ENCODE measurements at regions not wholly inside any gene's neighbourhood (a gene's known extent, or its start where the extent isn't known, plus 50 kb on each side); places are given as distances from the start of the nearest gene placed in this dataset.

DNA sequence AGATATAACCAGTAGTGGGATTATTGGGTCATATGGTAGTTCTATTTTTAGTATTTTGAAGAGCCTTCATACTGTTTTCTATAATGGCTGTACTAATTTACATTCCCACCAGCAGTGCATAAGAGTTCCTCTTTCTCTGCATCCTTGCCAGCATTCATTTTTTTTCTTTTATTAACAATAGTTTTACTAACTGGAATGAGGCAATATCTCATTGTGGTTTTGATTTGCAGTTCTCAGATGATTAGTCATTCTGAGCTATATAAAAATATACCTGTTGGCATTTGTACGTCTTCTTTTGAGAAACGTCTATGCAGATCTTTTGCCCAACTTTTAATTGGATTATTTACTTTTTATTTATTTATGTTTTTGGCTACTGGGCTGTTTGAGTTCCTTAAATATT, 1579.3 kb upstream of the CDH6 start:
- Mint-ChIP-seq H3K27me3 (no peaks in the 10 kb centered on the region), H3K9me3 (peaks cover 7% of the 10 kb centered on the region), H3K4me3 (no peak overlapping the region), H3K36me3 (no peaks in the 10 kb centered on the region), H3K27ac (no peak overlapping the region), H3K4me1 (no peaks in the 10 kb centered on the region)
- DNase-seq, result no peak

DNA sequence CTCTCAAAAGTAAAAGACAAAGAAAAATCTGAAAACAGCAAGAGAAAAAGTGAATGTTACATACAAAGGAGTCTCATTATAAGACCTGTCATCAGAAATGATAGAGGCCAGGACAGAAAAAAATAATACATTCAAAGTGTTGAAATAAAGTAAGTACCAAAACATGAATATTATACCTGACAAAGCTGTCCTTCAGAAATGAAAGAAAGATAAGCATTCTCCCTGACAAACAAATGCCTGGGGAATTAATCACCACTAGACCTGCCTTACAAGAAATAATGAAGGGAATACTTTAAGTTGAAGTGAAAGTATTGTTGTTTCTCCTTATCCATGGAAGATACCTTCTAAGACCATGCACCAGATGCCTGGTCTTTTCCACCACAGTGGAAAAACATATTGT, 1605.2 kb upstream of the CDH6 start:
- no peaks in the 10 kb centered on the region for H3K27me3 Mint-ChIP-seq

DNA sequence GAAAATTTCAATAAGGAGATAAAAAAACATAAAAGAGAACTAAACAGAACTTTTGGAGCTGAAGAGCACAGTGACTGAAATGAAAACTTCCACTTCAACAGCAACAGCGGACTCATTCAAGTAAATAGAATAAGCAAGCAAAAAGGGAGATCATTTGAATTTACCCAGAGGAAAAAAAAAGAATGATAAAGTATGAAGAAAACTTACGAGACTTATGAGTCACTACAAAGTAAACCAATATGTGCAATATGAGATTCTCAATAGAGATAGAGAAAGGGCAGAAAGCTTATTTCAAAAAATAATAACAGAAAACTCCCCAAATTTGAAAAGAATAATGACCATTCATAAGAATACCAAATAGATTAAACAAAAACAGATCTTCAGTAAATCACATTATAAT, 1605.7 kb upstream of the CDH6 start:
- Mint-ChIP-seq H3K27me3 (no peaks in the 10 kb centered on the region), H3K36me3 (no peaks in the 10 kb centered on the region), H3K27ac (no peak overlapping the region), H3K4me3 (no peak overlapping the region), H3K4me1 (no peaks in the 10 kb centered on the region), H3K9me3 (peaks cover 5% of the 10 kb centered on the region)
- no peak for DNase-seq

More for the DNA sequence above, 1605.2 kb upstream of the CDH6 start:
- H3K36me3 Mint-ChIP-seq, result no peaks in the 10 kb centered on the region
- peaks cover 4% of the 10 kb centered on the region for H3K9me3 Mint-ChIP-seq
- no peak overlapping the region for H3K27ac Mint-ChIP-seq
- no peak for DNase-seq
- H3K4me3 Mint-ChIP-seq, result no peak overlapping the region
- H3K4me1 Mint-ChIP-seq, result no peaks in the 10 kb centered on the region

DNA sequence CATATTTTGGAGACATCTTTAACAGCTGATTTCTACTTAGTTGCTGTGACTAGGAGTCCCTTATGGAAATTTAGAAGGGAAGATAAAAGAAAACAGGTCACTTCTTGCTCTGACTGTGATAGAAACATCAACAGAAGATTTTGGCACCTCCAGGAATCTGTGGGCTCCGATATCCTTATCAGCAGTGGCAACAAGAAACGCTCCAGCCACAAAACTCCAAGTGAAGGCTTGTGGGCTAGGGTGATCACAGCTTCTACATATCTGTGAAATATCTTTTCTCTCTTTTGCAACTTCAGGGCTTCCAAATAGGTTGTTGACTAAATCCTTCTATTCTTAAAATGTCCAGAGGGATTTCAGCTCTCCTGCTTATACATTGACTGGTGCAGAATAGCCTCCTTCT, 1625.5 kb upstream of the CDH6 start:
- H3K4me1 Mint-ChIP-seq, result no peaks in the 10 kb centered on the region
- H3K27ac Mint-ChIP-seq, result no peak overlapping the region
- no peak for DNase-seq
- H3K4me3 Mint-ChIP-seq, result no peak overlapping the region
- no peaks in the 10 kb centered on the region for H3K36me3 Mint-ChIP-seq
- H3K9me3 Mint-ChIP-seq, result peaks cover 8% of the 10 kb centered on the region
- no peaks in the 10 kb centered on the region for H3K27me3 Mint-ChIP-seq

DNA sequence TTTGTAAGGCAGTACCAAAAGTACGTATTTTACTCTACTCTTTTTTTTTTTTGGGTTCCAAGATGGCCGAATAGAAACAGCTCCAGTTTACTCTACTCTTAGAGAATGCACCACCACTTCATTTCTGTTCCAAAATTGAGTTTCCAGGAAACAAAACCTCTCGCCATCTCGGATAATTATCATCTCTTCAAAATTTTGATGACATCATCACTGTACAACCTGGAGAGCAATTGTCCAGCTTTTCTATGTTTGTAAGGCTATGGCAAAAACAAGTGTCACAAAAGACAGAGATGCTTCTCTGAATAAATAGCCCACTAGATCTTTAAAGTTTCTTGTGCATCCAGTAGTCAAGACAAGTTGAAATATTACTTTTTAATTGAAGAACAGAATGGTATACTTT, 1631.9 kb upstream of the CDH6 start:
- no peak overlapping the region for H3K27ac Mint-ChIP-seq
- H3K36me3 Mint-ChIP-seq, result no peaks in the 10 kb centered on the region
- no peaks in the 10 kb centered on the region for H3K4me1 Mint-ChIP-seq
- H3K27me3 Mint-ChIP-seq, result no peaks in the 10 kb centered on the region
- no peak overlapping the region for H3K4me3 Mint-ChIP-seq
- DNase-seq, result no peak
- peaks cover 4% of the 10 kb centered on the region for H3K9me3 Mint-ChIP-seq

DNA sequence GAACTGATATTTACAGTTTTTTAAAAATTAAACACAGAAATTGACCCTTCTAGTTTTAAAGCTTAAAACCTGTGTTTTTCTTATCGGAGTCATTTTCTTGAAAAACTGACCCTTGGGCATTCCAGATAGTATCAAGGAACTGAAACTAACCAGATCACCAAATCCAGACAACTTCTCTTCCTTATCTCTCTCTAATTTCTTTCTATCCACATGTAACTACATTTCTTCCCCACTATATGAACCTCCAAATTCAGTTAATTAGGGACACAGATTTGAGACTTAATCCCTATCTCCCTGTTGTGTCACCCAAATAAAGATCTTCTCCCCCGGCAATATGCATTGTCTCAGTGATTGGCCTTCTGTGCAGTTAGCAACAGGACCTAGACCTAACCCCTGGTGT, 1643.0 kb upstream of the CDH6 start:
- no peak for DNase-seq
- Mint-ChIP-seq H3K27ac (no peak overlapping the region), H3K27me3 (no peaks in the 10 kb centered on the region), H3K36me3 (peaks cover 1% of the 10 kb centered on the region), H3K4me1 (no peaks in the 10 kb centered on the region), H3K4me3 (no peak overlapping the region), H3K9me3 (peaks cover 16% of the 10 kb centered on the region)

DNA sequence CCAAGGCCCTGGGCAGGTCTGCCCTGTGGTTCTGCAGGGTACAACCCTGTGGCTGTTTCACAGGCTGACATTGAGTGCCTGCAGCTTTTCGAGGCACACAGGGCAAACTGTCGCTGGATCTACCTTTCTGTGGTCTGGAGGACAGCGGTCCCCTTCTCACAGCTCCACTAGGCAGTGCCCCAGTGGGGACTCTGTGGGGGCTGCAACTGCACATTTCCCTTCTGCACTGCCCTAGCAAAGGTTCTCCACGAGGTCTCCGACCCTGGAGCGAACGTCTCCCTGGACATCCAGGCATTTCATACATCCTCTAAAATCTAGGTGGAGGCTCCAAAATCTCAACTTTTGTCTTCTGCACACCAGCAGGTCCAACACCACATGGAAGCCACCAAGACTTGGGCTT, 1645.2 kb upstream of the CDH6 start:
- peaks cover 1% of the 10 kb centered on the region for H3K36me3 Mint-ChIP-seq
- DNase-seq, result no peak
- H3K4me3 Mint-ChIP-seq, result no peak overlapping the region
- no peaks in the 10 kb centered on the region for H3K4me1 Mint-ChIP-seq
- H3K27me3 Mint-ChIP-seq, result no peaks in the 10 kb centered on the region
- no peak overlapping the region for H3K27ac Mint-ChIP-seq
- H3K9me3 Mint-ChIP-seq, result peaks cover 12% of the 10 kb centered on the region

DNA sequence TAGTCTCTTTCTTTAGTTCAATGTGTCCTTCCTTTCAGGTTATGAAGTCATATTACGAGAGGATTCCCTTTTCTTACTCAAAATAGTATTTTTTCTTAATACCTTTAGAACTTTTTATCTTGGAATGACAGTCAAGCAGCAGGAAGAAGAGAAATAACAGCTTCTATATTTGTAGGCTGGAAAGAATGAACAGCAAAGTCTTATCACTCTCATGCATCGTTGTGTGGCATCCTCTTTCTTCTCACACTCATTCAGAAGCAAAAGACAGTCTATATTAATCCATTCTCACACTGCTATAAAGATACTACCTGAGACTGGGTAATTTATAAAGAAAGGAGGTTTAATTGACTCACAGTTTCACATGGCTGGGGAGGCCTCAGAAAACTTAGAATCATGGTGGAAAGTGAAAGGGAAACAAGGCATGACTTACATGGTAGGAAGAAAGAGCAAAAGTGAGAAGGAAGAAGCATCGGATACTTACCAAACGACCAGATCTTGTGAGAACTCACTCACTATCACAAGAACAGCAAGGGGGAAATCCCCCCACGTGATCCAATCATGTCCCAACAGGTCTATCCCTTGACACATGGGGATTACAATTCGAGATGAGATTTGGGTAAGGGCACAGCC, 1646.1 kb upstream of the CDH6 start:
- Mint-ChIP-seq H3K36me3 (peaks cover 1% of the 10 kb centered on the region), H3K27ac (no peak overlapping the region), H3K4me3 (no peak overlapping the region), H3K27me3 (no peaks in the 10 kb centered on the region), H3K4me1 (no peaks in the 10 kb centered on the region), H3K9me3 (peaks cover 10% of the 10 kb centered on the region)
- no peak for DNase-seq

DNA sequence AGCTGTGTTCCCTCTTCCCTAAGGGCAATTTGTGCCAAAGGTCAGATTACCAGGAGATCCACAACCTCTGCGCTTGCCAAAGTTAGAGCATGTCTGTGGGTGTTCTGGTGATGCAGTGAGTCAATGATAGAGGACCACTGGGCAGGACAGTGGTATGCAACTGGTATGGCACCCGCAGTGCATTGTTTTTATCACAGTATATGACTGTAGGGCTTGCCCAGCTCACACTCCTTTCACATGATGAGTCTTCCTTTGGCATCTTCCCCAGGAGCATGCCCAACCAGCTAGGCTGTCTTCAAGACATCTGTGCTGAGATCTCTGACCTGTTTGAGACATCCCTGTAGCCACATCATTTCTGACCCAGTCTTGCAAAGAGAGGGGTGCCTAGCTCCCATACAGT, 1650.0 kb upstream of the CDH6 start:
- Mint-ChIP-seq H3K4me1 (no peaks in the 10 kb centered on the region), H3K36me3 (peaks cover 1% of the 10 kb centered on the region), H3K27me3 (no peaks in the 10 kb centered on the region)

DNA sequence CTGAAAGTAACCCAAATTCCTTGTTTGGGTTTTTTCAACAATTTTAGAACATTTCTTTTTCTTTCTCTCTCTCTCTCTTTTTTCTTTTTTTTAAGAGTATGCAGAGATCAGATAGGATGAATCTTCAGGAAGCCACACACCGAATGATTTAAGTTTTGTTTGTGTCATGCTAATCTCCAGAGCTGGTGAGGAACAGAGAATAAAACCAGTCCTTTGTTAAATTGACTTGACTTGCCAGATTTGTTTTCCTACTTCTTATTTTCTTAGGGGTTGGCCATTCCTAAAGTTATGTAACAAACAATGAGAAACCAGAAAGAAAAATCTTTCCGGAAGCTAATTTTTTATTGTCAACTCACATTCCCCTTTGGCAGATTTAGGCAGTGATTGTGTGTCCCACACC, 1669.3 kb upstream of the CDH6 start:
- no peaks in the 10 kb centered on the region for H3K27me3 Mint-ChIP-seq
- H3K4me1 Mint-ChIP-seq, result no peaks in the 10 kb centered on the region
- H3K9me3 Mint-ChIP-seq, result peaks cover 6% of the 10 kb centered on the region
- no peak for DNase-seq
- no peaks in the 10 kb centered on the region for H3K36me3 Mint-ChIP-seq
- no peak overlapping the region for H3K4me3 Mint-ChIP-seq
- no peak overlapping the region for H3K27ac Mint-ChIP-seq

More for the DNA sequence above, 1650.0 kb upstream of the CDH6 start:
- DNase-seq, result no peak
- H3K4me3 Mint-ChIP-seq, result no peak overlapping the region
- no peak overlapping the region for H3K27ac Mint-ChIP-seq
- peaks cover 16% of the 10 kb centered on the region for H3K9me3 Mint-ChIP-seq

DNA sequence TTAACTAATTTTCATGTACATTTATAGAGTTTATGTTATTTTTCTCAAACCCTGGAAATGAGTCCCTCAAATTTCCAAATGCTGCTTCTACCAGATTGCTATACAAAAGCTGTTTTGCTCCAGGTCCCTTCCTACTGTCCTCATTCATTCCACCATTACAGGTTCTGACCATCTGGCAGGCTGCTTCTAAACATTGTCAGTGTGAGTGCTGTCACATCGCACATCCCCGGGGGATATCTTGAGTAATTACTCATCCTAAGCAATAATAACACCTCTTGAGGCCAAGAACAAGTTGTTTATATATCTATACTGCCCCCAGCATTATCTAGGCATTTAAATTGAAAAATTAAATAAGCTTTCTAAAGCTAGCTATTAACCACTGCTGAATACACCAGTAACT, 1675.3 kb upstream of the CDH6 start:
- Mint-ChIP-seq H3K36me3 (no peaks in the 10 kb centered on the region), H3K27ac (no peak overlapping the region), H3K9me3 (no peaks in the 10 kb centered on the region), H3K4me3 (no peak overlapping the region), H3K27me3 (no peaks in the 10 kb centered on the region), H3K4me1 (no peaks in the 10 kb centered on the region)
- DNase-seq, result no peak

DNA sequence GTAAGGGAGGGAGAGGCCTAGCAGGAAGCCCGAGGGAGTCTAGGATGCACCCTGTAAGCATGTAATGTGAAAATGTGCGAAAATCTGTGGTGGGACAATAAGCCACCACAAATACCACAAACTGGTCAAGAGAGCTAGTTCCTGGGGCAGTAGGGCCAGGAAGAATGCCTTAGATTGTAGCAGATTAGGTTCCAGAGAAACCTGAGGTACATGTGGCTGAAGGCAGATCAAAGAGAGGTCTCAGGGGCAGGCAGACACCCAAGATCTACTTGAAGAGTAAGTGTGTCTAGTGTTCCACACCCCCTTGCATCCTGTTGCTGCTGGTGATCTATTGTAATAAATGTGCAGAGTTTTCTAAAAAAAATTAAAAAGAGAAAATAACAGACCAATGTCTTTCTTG, 1677.3 kb upstream of the CDH6 start:
- Mint-ChIP-seq H3K4me1 (no peaks in the 10 kb centered on the region), H3K27me3 (no peaks in the 10 kb centered on the region), H3K9me3 (no peaks in the 10 kb centered on the region), H3K27ac (no peak overlapping the region), H3K4me3 (no peak overlapping the region), H3K36me3 (no peaks in the 10 kb centered on the region)
- DNase-seq, result no peak

DNA sequence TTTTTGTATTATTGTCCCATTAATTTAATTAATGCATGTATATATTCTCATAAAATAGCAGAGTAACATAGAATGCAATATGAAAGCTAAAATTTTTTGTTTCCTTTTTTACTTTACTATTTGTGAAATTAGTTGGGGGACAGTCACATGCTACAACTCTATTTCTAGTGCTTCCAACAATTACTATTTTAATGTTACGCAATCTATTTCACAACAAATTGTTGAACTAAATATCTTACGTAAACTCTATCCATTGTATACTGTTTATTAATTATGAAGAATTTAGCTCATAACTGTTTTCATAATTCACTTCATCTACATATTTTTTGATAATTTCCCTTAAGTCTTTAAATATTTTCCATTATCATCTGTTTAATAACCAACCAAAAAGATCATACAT, 1685.4 kb upstream of the CDH6 start:
- H3K9me3 Mint-ChIP-seq, result peaks cover 2% of the 10 kb centered on the region
- H3K27ac Mint-ChIP-seq, result no peak overlapping the region
- no peak overlapping the region for H3K4me3 Mint-ChIP-seq
- H3K36me3 Mint-ChIP-seq, result no peaks in the 10 kb centered on the region
- DNase-seq, result no peak
- no peaks in the 10 kb centered on the region for H3K4me1 Mint-ChIP-seq
- no peaks in the 10 kb centered on the region for H3K27me3 Mint-ChIP-seq

DNA sequence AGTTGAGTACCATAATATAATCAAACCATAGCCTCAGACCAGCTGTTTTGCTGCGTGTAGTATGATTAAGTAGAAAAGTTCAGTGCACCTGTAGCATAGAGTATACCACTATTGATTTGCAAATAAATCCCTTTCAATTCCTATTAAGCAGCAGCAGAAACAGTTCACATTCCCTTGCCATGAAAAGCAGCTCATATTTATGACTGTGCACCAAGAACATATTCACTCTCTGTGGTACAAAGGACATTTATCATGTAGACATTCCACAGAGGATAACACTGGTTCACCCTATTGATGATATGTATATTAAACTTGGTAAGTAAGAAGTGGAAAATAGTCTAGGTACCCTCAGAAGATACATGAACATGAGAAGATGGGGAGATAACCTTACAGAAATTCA, 1689.1 kb upstream of the CDH6 start:
- Mint-ChIP-seq H3K4me3 (no peak overlapping the region), H3K27ac (no peak overlapping the region), H3K36me3 (no peaks in the 10 kb centered on the region)

DNA sequence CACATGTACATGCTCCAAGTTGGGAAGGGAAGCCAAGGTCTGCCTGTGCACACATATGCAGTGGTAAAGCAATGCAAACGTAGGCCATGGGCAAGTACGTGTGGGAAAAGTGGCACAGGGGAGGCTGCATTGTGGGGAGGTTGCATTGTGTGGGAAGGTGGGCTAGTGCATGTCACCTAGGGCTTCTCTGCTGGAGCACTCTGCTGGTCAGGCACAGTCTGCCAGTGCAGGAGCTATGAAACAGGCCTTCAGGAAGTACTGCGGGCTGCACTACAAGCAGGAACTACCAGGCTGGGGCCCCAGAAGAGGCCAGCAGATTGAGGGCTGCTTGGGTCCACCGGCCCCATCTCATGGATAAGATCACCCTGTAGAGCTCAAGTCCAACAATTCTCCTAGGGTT, 1694.6 kb upstream of the CDH6 start:
- Mint-ChIP-seq H3K27ac (no peak overlapping the region), H3K4me1 (no peaks in the 10 kb centered on the region), H3K4me3 (no peak overlapping the region), H3K36me3 (no peaks in the 10 kb centered on the region), H3K9me3 (peaks cover 29% of the 10 kb centered on the region), H3K27me3 (no peaks in the 10 kb centered on the region)
- no peak for DNase-seq

More for the DNA sequence above, 1689.1 kb upstream of the CDH6 start:
- no peak for DNase-seq
- Mint-ChIP-seq H3K27me3 (no peaks in the 10 kb centered on the region), H3K9me3 (peaks cover 9% of the 10 kb centered on the region), H3K4me1 (no peaks in the 10 kb centered on the region)

DNA sequence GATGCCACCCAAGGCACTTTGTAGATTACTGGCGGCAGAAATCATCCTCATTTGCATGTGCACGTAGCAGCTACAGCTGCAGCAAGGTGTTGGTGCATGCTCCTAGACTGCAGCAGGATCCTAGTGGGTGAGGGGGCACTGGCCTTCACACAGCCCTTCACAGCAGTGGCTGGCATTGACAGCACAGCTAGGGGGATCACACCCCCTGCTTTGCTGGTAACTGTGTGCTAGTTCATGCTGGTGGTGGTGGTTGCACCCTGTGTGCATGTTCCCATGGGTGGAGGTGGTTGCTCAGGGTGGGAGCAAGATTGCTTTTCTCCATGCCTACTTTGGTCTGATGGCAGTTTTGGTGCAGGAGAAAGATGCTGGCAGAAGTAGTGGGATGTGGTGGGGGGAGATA, 1695.1 kb upstream of the CDH6 start:
- DNase-seq, result no peak
- Mint-ChIP-seq H3K9me3 (peaks cover 29% of the 10 kb centered on the region), H3K4me1 (no peaks in the 10 kb centered on the region), H3K4me3 (no peak overlapping the region), H3K36me3 (no peaks in the 10 kb centered on the region), H3K27ac (no peak overlapping the region), H3K27me3 (no peaks in the 10 kb centered on the region)

DNA sequence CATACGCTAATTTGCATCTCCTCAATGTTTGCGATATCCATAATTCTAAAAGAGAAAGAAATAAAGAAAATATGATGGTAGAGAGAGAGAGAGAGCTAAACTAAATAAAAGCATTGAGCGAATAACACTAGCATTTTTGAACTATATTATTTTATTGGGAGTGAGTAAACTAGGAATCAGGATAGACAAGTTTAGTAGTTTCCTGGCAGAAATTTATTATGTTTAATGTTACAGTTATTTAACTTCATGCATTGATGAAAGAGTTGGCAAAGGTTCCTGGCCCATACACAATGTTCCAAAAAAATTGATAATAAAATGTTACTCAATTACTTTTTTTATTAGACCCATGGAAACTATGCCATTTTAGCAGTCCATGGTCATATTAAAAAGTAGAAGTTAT, 1708.2 kb upstream of the CDH6 start:
- Mint-ChIP-seq H3K27me3 (no peaks in the 10 kb centered on the region), H3K9me3 (peaks cover 10% of the 10 kb centered on the region), H3K4me1 (no peaks in the 10 kb centered on the region), H3K4me3 (no peak overlapping the region), H3K36me3 (no peaks in the 10 kb centered on the region), H3K27ac (no peak overlapping the region)
- DNase-seq, result no peak
